GM23338 (cell line): ENCODE measurements at regions not wholly inside any gene's neighbourhood (a gene's known extent, or its start where the extent isn't known, plus 50 kb on each side); places are given as distances from the start of the nearest gene placed in this dataset.

Experiments
- ATAC-seq: fragments of 200-7000 bp; cut with Tn5 transposase; 3 replicates; pipeline ENCODE4 v1.9.1; 2020
- DNase-seq: peaks from one replicate; pipeline ENCODE4 v3.0.0-alpha.2; 2015; ENCODE audit warnings: low spot score
- H2AFZ ChIP-seq: fragments of 200-600 bp; sonication (generic); 2 replicates; pipeline ENCODE4 v1.8.0; 2016; ENCODE audit warnings: antibody characterized with exemption, mild to moderate bottlenecking, moderate library complexity
- H3F3A ChIP-seq: fragments of 200-600 bp; sonication (generic); replicated peaks from 2 replicates; pipeline ENCODE4 v1.8.0; 2017; ENCODE audit warnings: antibody characterized with exemption, mixed run types, low read depth
- H3K27ac ChIP-seq: fragments of 200-600 bp; sonication (generic); 2 replicates; pipeline ENCODE4 v1.6.1; 2016; ENCODE audit warnings: low read depth
- H3K27me3 ChIP-seq: fragments of 200-600 bp; sonication (generic); 2 replicates; pipeline ENCODE4 v1.8.0; 2016; ENCODE audit warnings: mild to moderate bottlenecking, mixed run types, moderate library complexity; ENCODE audit not compliant: insufficient read depth
- H3K36me3 ChIP-seq: fragments of 200-600 bp; sonication (generic); 2 replicates; pipeline ENCODE4 v1.8.0; 2016; ENCODE audit warnings: mild to moderate bottlenecking; ENCODE audit not compliant: insufficient read depth
- H3K4me1 ChIP-seq: fragments of 200-600 bp; sonication (generic); 2 replicates; pipeline ENCODE4 v1.8.0; 2016; ENCODE audit warnings: mild to moderate bottlenecking, moderate library complexity; ENCODE audit not compliant: insufficient read depth
- H3K4me2 ChIP-seq: fragments of 200-600 bp; sonication (generic); 2 replicates; pipeline ENCODE4 v1.7.1; 2017; ENCODE audit warnings: mixed run types
- H3K4me3 ChIP-seq: fragments of 200-600 bp; sonication (generic); 2 replicates; pipeline ENCODE4 v1.6.1; 2016; ENCODE audit warnings: mixed run types
- H3K79me2 ChIP-seq: fragments of 200-600 bp; sonication (generic); replicated peaks from 2 replicates; pipeline ENCODE4 v1.8.0; 2017; ENCODE audit warnings: mild to moderate bottlenecking; ENCODE audit not compliant: insufficient read depth
- H3K9me2 ChIP-seq: fragments of 200-600 bp; sonication (generic); 2 replicates; pipeline ENCODE4 v1.8.0; 2017; ENCODE audit not compliant: insufficient read depth
- H4K20me1 ChIP-seq: fragments of 200-600 bp; sonication (generic); replicated peaks from 2 replicates; pipeline ENCODE4 v1.8.0; 2017; ENCODE audit warnings: mild to moderate bottlenecking; ENCODE audit not compliant: insufficient read depth
- H3K27ac Mint-ChIP-seq: 2 replicates; pipeline ENCODE4 v1.8.0; 2020; ENCODE audit warnings: inconsistent platforms, mild to moderate bottlenecking, moderate library complexity, mixed read lengths
- H3K27me3 Mint-ChIP-seq: 3 replicates; pipeline ENCODE4 v1.8.0; 2022; ENCODE audit warnings: low read depth, mild to moderate bottlenecking, moderate library complexity, mixed read lengths, inconsistent platforms; ENCODE audit not compliant: insufficient read depth, poor library complexity
- H3K36me3 Mint-ChIP-seq: 3 replicates; pipeline ENCODE4 v1.8.0; 2021; ENCODE audit warnings: low read depth, mild to moderate bottlenecking, inconsistent platforms, moderate library complexity, mixed read lengths
- H3K4me1 Mint-ChIP-seq: 3 replicates; pipeline ENCODE4 v1.8.0; 2020; ENCODE audit warnings: mild to moderate bottlenecking, inconsistent platforms, mixed read lengths
- H3K4me3 Mint-ChIP-seq: 3 replicates; pipeline ENCODE4 v1.8.0; 2021; ENCODE audit warnings: moderate library complexity, mild to moderate bottlenecking, inconsistent platforms, mixed read lengths
- H3K9me3 Mint-ChIP-seq: 3 replicates; pipeline ENCODE4 v1.8.0; 2020; ENCODE audit warnings: moderate library complexity, mild to moderate bottlenecking, inconsistent platforms, mixed read lengths
- CREB1 ChIP-seq: fragments of 250-450 bp; sonication (Bioruptor Pico); IDR thresholded peaks from 2 replicates; pipeline ENCODE4 v1.5.0; 2020; ENCODE audit warnings: low read depth, mild to moderate bottlenecking, moderate library complexity
- CTCF ChIP-seq, 2 experiments: fragments of 200-600 bp in 1 of 2; sonication (generic) in 1 of 2; conservative IDR thresholded peaks; 2 replicates each; pipeline versions ENCODE4 v1.5.1 to v1.6.1; 2016 to 2017; ENCODE audit warnings: antibody characterized with exemption in 2 of 2, low read depth in 2 of 2, mild to moderate bottlenecking in 2 of 2, moderate library complexity in 1 of 2
- ETS1 ChIP-seq: IDR thresholded peaks from 2 replicates; pipeline ENCODE4 v1.6.1; 2016; ENCODE audit warnings: antibody characterized with exemption
- EZH2 ChIP-seq: fragments of 200-600 bp; sonication (generic); IDR thresholded peaks from one replicate; pipeline ENCODE4 v1.8.0; 2017; ENCODE audit warnings: antibody characterized with exemption, mild to moderate bottlenecking, low read depth; ENCODE audit not compliant: unreplicated experiment
- EZH2phosphoT487 ChIP-seq: fragments of 200-600 bp; sonication (generic); IDR thresholded peaks from one replicate; pipeline ENCODE4 v1.8.1; 2018; ENCODE audit warnings: antibody characterized with exemption; ENCODE audit not compliant: unreplicated experiment
- JUNB ChIP-seq: IDR thresholded peaks from one replicate; pipeline ENCODE4 v1.6.1; 2016; ENCODE audit warnings: antibody characterized with exemption; ENCODE audit not compliant: unreplicated experiment
- NANOG ChIP-seq: IDR thresholded peaks from 2 replicates; pipeline ENCODE4 v1.6.1; 2016; ENCODE audit warnings: antibody characterized with exemption, borderline replicate concordance
- POLR2AphosphoS5 ChIP-seq: IDR thresholded peaks from 2 replicates; pipeline ENCODE4 v1.6.1; 2016; ENCODE audit warnings: antibody characterized with exemption, low read depth
- REST ChIP-seq: IDR thresholded peaks from one replicate; pipeline ENCODE4 v1.6.1; 2018; ENCODE audit warnings: antibody characterized with exemption; ENCODE audit not compliant: unreplicated experiment
- STAT1 ChIP-seq: IDR thresholded peaks from one replicate; pipeline ENCODE4 v1.6.1; 2016; ENCODE audit warnings: antibody characterized with exemption; ENCODE audit not compliant: unreplicated experiment
- ZNF114 ChIP-seq: fragments of 250-450 bp; sonication (Bioruptor Pico); IDR thresholded peaks from 2 replicates; pipeline ENCODE4 v1.5.0; 2020; ENCODE audit warnings: mild to moderate bottlenecking, moderate library complexity
- ZNF331 ChIP-seq: fragments of 250-450 bp; sonication (Bioruptor Pico); IDR thresholded peaks from 2 replicates; pipeline ENCODE4 v1.5.0; 2020; ENCODE audit warnings: low read depth, mild to moderate bottlenecking, moderate library complexity

- no peaks in the 10 kb centered on the region for H3K36me3 ChIP-seq
- no peaks in the 10 kb centered on the region for H4K20me1 ChIP-seq
- no peak overlapping the region for H2AFZ ChIP-seq
- H3K4me1 Mint-ChIP-seq, result no peaks in the 10 kb centered on the region
- no peak for ATAC-seq
- DNase-seq, result no peak
- no peak overlapping the region for H3K27ac ChIP-seq
- H3K27ac Mint-ChIP-seq, result no peak overlapping the region
- no peaks in the 10 kb centered on the region for H3K9me2 ChIP-seq
- peaks cover 3% of the 10 kb centered on the region; the same call in 1 of the 2 replicates for H3K4me1 ChIP-seq
- no peak overlapping the region for H3K4me2 ChIP-seq
- no peaks in the 10 kb centered on the region for H3F3A ChIP-seq
- H3K27me3 ChIP-seq, result no peaks in the 10 kb centered on the region
- no peaks in the 10 kb centered on the region for H3K27me3 Mint-ChIP-seq
- TF ChIP-seq ETS1, result no peak
- TF ChIP-seq EZH2, result no peak
- no peak for TF ChIP-seq JUNB
- no peak for TF ChIP-seq ZNF114 (CRISPR knock-in tag)
- TF ChIP-seq NANOG, result no peak
- TF ChIP-seq STAT1, result no peak
- TF ChIP-seq CTCF (conservative IDR thresholded peaks at IDR 0.05; ENCODE audit: low read depth in 2 of 2), result no peak
- no peak for TF ChIP-seq ZNF331 (CRISPR knock-in tag)
- no peak for TF ChIP-seq CREB1 (CRISPR knock-in tag)
- H3K36me3 Mint-ChIP-seq, result no peaks in the 10 kb centered on the region
- H3K4me3 ChIP-seq, result no peak overlapping the region
- H3K9me3 Mint-ChIP-seq, result no peaks in the 10 kb centered on the region
- no peaks in the 10 kb centered on the region for H3K79me2 ChIP-seq
- H3K4me3 Mint-ChIP-seq, result no peak overlapping the region
Observed at GRCh38 chr6:93575495-93576267, 156.3 kb upstream of the EPHA7 start.

GRCh38 chr6:93574299-93574698 is 154.9 kb upstream of the EPHA7 start:
- Histone ChIP-seq H3K4me1 (no peaks in the 10 kb centered on the region), H3K4me3 (no peak overlapping the region), H3F3A (no peaks in the 10 kb centered on the region), H4K20me1 (no peaks in the 10 kb centered on the region), H3K27ac (no peak overlapping the region), H3K4me2 (no peak overlapping the region), H3K36me3 (no peaks in the 10 kb centered on the region), H2AFZ (no peak overlapping the region), H3K79me2 (no peaks in the 10 kb centered on the region), H3K27me3 (no peaks in the 10 kb centered on the region), H3K9me2 (no peaks in the 10 kb centered on the region)
- Mint-ChIP-seq H3K36me3 (no peaks in the 10 kb centered on the region), H3K4me3 (no peak overlapping the region), H3K4me1 (no peaks in the 10 kb centered on the region), H3K9me3 (no peaks in the 10 kb centered on the region), H3K27me3 (no peaks in the 10 kb centered on the region), H3K27ac (no peak overlapping the region)
- no peak for ATAC-seq
- no peak for DNase-seq
- TF ChIP-seq REST, result no peak
- TF ChIP-seq EZH2phosphoT487, result no peak
- TF ChIP-seq POLR2AphosphoS5, result no peak
- no peak for TF ChIP-seq CTCF (conservative IDR thresholded peaks at IDR 0.05; ENCODE audit: low read depth in 2 of 2)
- TF ChIP-seq CREB1 (CRISPR knock-in tag), result no peak
- TF ChIP-seq STAT1, result no peak
